ENCODE measurements at regions not wholly inside any gene's neighbourhood (a gene's known extent, or its start where the extent isn't known, plus 50 kb on each side); places are given as distances from the start of the nearest gene placed in this dataset.

GRCh38 chr6:128757961-128758360, 125.0 kb upstream of the LAMA2 start:
- TF ChIP-seq CTCF (IDR thresholded peaks at IDR 0.05), result no peak
- Mint-ChIP-seq H3K36me3 (ENCODE audit: low read depth) (no peaks in the 10 kb centered on the region), H3K4me3 (no peak overlapping the region), H3K9me3 (no peaks in the 10 kb centered on the region), H3K4me1 (ENCODE audit: low read depth) (peaks cover 17% of the 10 kb centered on the region), H3K27me3 (ENCODE audit: insufficient read depth) (peaks cover 5% of the 10 kb centered on the region), H3K27ac (no peak overlapping the region)
- DNase-seq, result no peak

- no peak overlapping the region for H3K27ac Mint-ChIP-seq
These were observed 128.2 kb upstream of the LAMA2 start for GRCh38 chr6:128754658-128755256.

GRCh38 chr6:128743974-128744765, 138.8 kb upstream of the LAMA2 start:
- no peak overlapping the region for H3K27ac Mint-ChIP-seq
- no peaks in the 10 kb centered on the region for H3K36me3 Mint-ChIP-seq (ENCODE audit: low read depth)
- TF ChIP-seq CTCF (IDR thresholded peaks at IDR 0.05), result no peak
- no peak overlapping the region for H3K4me3 Mint-ChIP-seq
- peaks cover 1% of the 10 kb centered on the region; the same call in 1 of the 2 replicates for H3K27me3 Mint-ChIP-seq (ENCODE audit: insufficient read depth)
- no peaks in the 10 kb centered on the region for H3K4me1 Mint-ChIP-seq (ENCODE audit: low read depth)
- DNase-seq, result no peak
- H3K9me3 Mint-ChIP-seq, result no peaks in the 10 kb centered on the region

More at GRCh38 chr6:128754658-128755256, 128.2 kb upstream of the LAMA2 start:
- no peaks in the 10 kb centered on the region; the same call in 1 of the 2 replicates for H3K27me3 Mint-ChIP-seq (ENCODE audit: insufficient read depth)
- peaks cover 17% of the 10 kb centered on the region for H3K4me1 Mint-ChIP-seq (ENCODE audit: low read depth)
- H3K9me3 Mint-ChIP-seq, result no peaks in the 10 kb centered on the region
- TF ChIP-seq CTCF (IDR thresholded peaks at IDR 0.05), result no peak
- no peak overlapping the region for H3K4me3 Mint-ChIP-seq
- DNase-seq, result no peak
- H3K36me3 Mint-ChIP-seq (ENCODE audit: low read depth), result no peaks in the 10 kb centered on the region

GRCh38 chr6:128742900-128743299, 140.0 kb upstream of the LAMA2 start:
- TF ChIP-seq CTCF (IDR thresholded peaks at IDR 0.05), result no peak
- Mint-ChIP-seq H3K4me3 (no peak overlapping the region), H3K27me3 (ENCODE audit: insufficient read depth) (peaks cover 1% of the 10 kb centered on the region; the same call in 1 of the 2 replicates), H3K9me3 (no peaks in the 10 kb centered on the region), H3K36me3 (ENCODE audit: low read depth) (no peaks in the 10 kb centered on the region), H3K4me1 (ENCODE audit: low read depth) (no peaks in the 10 kb centered on the region), H3K27ac (no peak overlapping the region)
- DNase-seq, result no peak

- no peak for DNase-seq
- no peak for TF ChIP-seq CTCF (IDR thresholded peaks at IDR 0.05)
- no peak overlapping the region for H3K4me3 Mint-ChIP-seq
- H3K27ac Mint-ChIP-seq, result no peak overlapping the region
- H3K27me3 Mint-ChIP-seq (ENCODE audit: insufficient read depth), result peaks cover 1% of the 10 kb centered on the region; the same call in 1 of the 2 replicates
- H3K9me3 Mint-ChIP-seq, result no peaks in the 10 kb centered on the region
- H3K4me1 Mint-ChIP-seq (ENCODE audit: low read depth), result no peaks in the 10 kb centered on the region
- no peaks in the 10 kb centered on the region for H3K36me3 Mint-ChIP-seq (ENCODE audit: low read depth)
These were observed 142.0 kb upstream of the LAMA2 start for GRCh38 chr6:128740951-128741350.
